ENCODE measurements at regions not wholly inside any gene's neighbourhood (a gene's known extent, or its start where the extent isn't known, plus 50 kb on each side); places are given as distances from the start of the nearest gene placed in this dataset.

GRCh38 chr4:83865417-83866150, 329.7 kb downstream of the GPAT3 start:
- H3K4me3 Mint-ChIP-seq (ENCODE audit: unreplicated experiment), result no peak overlapping the region
- no peak overlapping the region for H3K27ac Mint-ChIP-seq (ENCODE audit: unreplicated experiment)
- H3K36me3 Mint-ChIP-seq (ENCODE audit: unreplicated experiment), result no peaks in the 10 kb centered on the region
- no peaks in the 10 kb centered on the region for H3K4me1 Mint-ChIP-seq (ENCODE audit: unreplicated experiment)
- no peaks in the 10 kb centered on the region for H3K9me3 Mint-ChIP-seq (ENCODE audit: unreplicated experiment)
- no peak for TF ChIP-seq CTCF (IDR thresholded peaks at IDR 0.05)
- no peaks in the 10 kb centered on the region for H3K27me3 Mint-ChIP-seq (ENCODE audit: unreplicated experiment)
- DNase-seq (ENCODE audit: extremely low spot score, unreplicated experiment), result no peak

GRCh38 chr4:83864097-83864817, 328.3 kb downstream of the GPAT3 start:
- no peaks in the 10 kb centered on the region for H3K36me3 Mint-ChIP-seq (ENCODE audit: unreplicated experiment)
- H3K4me1 Mint-ChIP-seq (ENCODE audit: unreplicated experiment), result no peaks in the 10 kb centered on the region
- no peak for DNase-seq (ENCODE audit: extremely low spot score, unreplicated experiment)
- no peaks in the 10 kb centered on the region for H3K27me3 Mint-ChIP-seq (ENCODE audit: unreplicated experiment)
- no peaks in the 10 kb centered on the region for H3K9me3 Mint-ChIP-seq (ENCODE audit: unreplicated experiment)
- H3K4me3 Mint-ChIP-seq (ENCODE audit: unreplicated experiment), result no peak overlapping the region
- TF ChIP-seq CTCF (IDR thresholded peaks at IDR 0.05), result no peak
- no peak overlapping the region for H3K27ac Mint-ChIP-seq (ENCODE audit: unreplicated experiment)

DNA sequence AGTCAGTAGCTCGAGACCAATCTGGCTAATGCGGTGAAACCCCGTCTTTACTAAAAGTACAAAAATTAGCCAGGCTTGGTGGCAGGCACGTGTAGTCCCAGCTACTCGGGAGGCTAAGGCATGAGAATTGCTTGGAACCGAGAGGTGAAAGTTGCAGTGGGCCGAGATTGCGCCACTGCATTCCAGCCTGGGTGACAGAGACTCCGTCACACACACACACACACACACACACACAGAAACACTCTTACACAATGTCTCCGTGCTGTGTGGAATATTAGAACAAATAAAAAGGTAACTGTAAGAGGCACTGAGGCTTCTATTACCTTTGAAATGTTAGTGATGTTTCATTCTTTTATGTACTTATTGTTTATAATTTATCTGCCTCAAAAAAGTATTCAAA, 326.6 kb downstream of the GPAT3 start:
- H3K9me3 Mint-ChIP-seq (ENCODE audit: unreplicated experiment), result no peaks in the 10 kb centered on the region
- H3K27me3 Mint-ChIP-seq (ENCODE audit: unreplicated experiment), result no peaks in the 10 kb centered on the region
- no peak overlapping the region for H3K27ac Mint-ChIP-seq (ENCODE audit: unreplicated experiment)
- no peak for DNase-seq (ENCODE audit: extremely low spot score, unreplicated experiment)
- no peak for TF ChIP-seq CTCF (IDR thresholded peaks at IDR 0.05)
- H3K4me3 Mint-ChIP-seq (ENCODE audit: unreplicated experiment), result no peak overlapping the region
- H3K36me3 Mint-ChIP-seq (ENCODE audit: unreplicated experiment), result no peaks in the 10 kb centered on the region
- no peaks in the 10 kb centered on the region for H3K4me1 Mint-ChIP-seq (ENCODE audit: unreplicated experiment)

- DNase-seq (ENCODE audit: extremely low spot score, unreplicated experiment), result no peak
- Mint-ChIP-seq H3K27me3 (ENCODE audit: unreplicated experiment) (no peaks in the 10 kb centered on the region), H3K4me3 (ENCODE audit: unreplicated experiment) (no peak overlapping the region), H3K9me3 (ENCODE audit: unreplicated experiment) (no peaks in the 10 kb centered on the region), H3K4me1 (ENCODE audit: unreplicated experiment) (peaks cover 6% of the 10 kb centered on the region), H3K36me3 (ENCODE audit: unreplicated experiment) (no peaks in the 10 kb centered on the region), H3K27ac (ENCODE audit: unreplicated experiment) (no peak overlapping the region)
- TF ChIP-seq CTCF (IDR thresholded peaks at IDR 0.05), result no peak
These were observed 324.3 kb downstream of the GPAT3 start for GRCh38 chr4:83860200-83860599.

GRCh38 chr4:83858131-83858530, 322.2 kb downstream of the GPAT3 start:
- no peak for DNase-seq (ENCODE audit: extremely low spot score, unreplicated experiment)
- H3K9me3 Mint-ChIP-seq (ENCODE audit: unreplicated experiment), result no peaks in the 10 kb centered on the region
- H3K4me3 Mint-ChIP-seq (ENCODE audit: unreplicated experiment), result no peak overlapping the region
- peaks cover 19% of the 10 kb centered on the region for H3K4me1 Mint-ChIP-seq (ENCODE audit: unreplicated experiment)
- TF ChIP-seq CTCF (IDR thresholded peaks at IDR 0.05), result no peak
- no peak overlapping the region for H3K27ac Mint-ChIP-seq (ENCODE audit: unreplicated experiment)
- H3K36me3 Mint-ChIP-seq (ENCODE audit: unreplicated experiment), result no peaks in the 10 kb centered on the region
- no peaks in the 10 kb centered on the region for H3K27me3 Mint-ChIP-seq (ENCODE audit: unreplicated experiment)
